ENCODE measurements at regions not wholly inside any gene's neighbourhood (a gene's known extent, or its start where the extent isn't known, plus 50 kb on each side); places are given as distances from the start of the nearest gene placed in this dataset.

DNA sequence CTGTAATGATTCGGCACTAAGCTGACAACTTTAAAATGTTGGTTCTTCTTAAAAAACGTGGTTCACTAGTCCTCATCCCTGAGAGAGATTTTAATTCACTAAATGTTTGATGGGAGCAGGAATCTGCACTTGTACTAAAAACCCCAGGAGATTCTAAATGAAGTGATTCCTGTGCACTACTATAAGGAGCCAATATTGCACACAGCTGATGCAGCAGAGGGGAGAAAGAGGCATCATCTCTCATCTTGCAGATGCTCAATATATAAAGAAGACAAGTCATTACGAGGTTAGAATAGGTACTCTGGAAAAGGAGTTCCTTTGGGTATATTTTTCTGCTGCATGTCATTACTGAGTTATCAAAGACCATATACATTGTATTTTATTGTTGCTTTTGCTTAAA lies 207.6 kb upstream of the RASGEF1B start:
- Histone ChIP-seq H3K9ac (ENCODE audit: control insufficient read depth, extremely low read depth, insufficient read depth, low read length) (no peak overlapping the region), H3K4me3 (ENCODE audit: control insufficient read depth in 2 of 3, extremely low read depth in 1 of 3, insufficient read depth in 2 of 3, low read depth in 1 of 3, low read length in 3 of 3) (no peak overlapping the region), H3K79me2 (ENCODE audit: control insufficient read depth, insufficient read depth, low read length) (no peaks in the 10 kb centered on the region), H2AFZ (ENCODE audit: control insufficient read depth, low read length) (no peak overlapping the region), H3K9me3 (ENCODE audit: control insufficient read depth, low read depth, low read length) (no peaks in the 10 kb centered on the region), H3K36me3 (ENCODE audit: control insufficient read depth in 2 of 2, extremely low read depth in 1 of 2, insufficient read depth in 2 of 2, low read length in 2 of 2) (no peaks in the 10 kb centered on the region), H3K9me1 (ENCODE audit: control insufficient read depth, extremely low read depth, insufficient read depth, low read length) (no peaks in the 10 kb centered on the region), H4K20me1 (ENCODE audit: control insufficient read depth, extremely low read depth, insufficient read depth, low read length) (no peaks in the 10 kb centered on the region), H3K4me1 (ENCODE audit: control insufficient read depth, extremely low read depth, insufficient read depth, low read length) (no peaks in the 10 kb centered on the region), H3K27me3 (ENCODE audit: control insufficient read depth, extremely low read depth, insufficient read depth, low read length) (no peaks in the 10 kb centered on the region), H3K4me2 (ENCODE audit: control insufficient read depth, extremely low read depth, insufficient read depth, low read depth, low read length) (no peak overlapping the region), H3K27ac (ENCODE audit: control insufficient read depth, insufficient read depth, low read length) (no peak overlapping the region)
- DNase-seq (ENCODE audit: low read depth, low spot score) (no peak), FAIRE-seq (no peak)
- no peak for TF ChIP-seq EZH2 (IDR thresholded peaks at IDR 0.05; ENCODE audit: low read length)
- no peak for TF ChIP-seq CTCF (optimal IDR thresholded peaks at IDR 0.05 in 1 of 3, IDR thresholded peaks at IDR 0.05 in 1 of 3, conservative IDR thresholded peaks at IDR 0.05 in 1 of 3; ENCODE audit: extremely low read depth in 1 of 3, insufficient read depth in 2 of 3, low read length in 3 of 3)
- dilution Hi-C loops (cut with MboI; ENCODE audit: extremely low pct_ligation_motif_present, low sequenced_read_pairs): no loop called here

- Histone ChIP-seq H2AFZ (ENCODE audit: control insufficient read depth, low read length) (no peak overlapping the region), H3K4me2 (ENCODE audit: control insufficient read depth, extremely low read depth, insufficient read depth, low read depth, low read length) (no peak overlapping the region), H3K4me1 (ENCODE audit: control insufficient read depth, extremely low read depth, insufficient read depth, low read length) (no peaks in the 10 kb centered on the region), H3K27ac (ENCODE audit: control insufficient read depth, insufficient read depth, low read length) (no peak overlapping the region), H3K9me3 (ENCODE audit: control insufficient read depth, low read depth, low read length) (no peaks in the 10 kb centered on the region), H3K36me3 (ENCODE audit: control insufficient read depth in 2 of 2, extremely low read depth in 1 of 2, insufficient read depth in 2 of 2, low read length in 2 of 2) (no peaks in the 10 kb centered on the region), H3K9ac (ENCODE audit: control insufficient read depth, extremely low read depth, insufficient read depth, low read length) (no peak overlapping the region), H4K20me1 (ENCODE audit: control insufficient read depth, extremely low read depth, insufficient read depth, low read length) (no peaks in the 10 kb centered on the region), H3K4me3 (ENCODE audit: control insufficient read depth in 2 of 3, extremely low read depth in 1 of 3, insufficient read depth in 2 of 3, low read depth in 1 of 3, low read length in 3 of 3) (no peak overlapping the region), H3K9me1 (ENCODE audit: control insufficient read depth, extremely low read depth, insufficient read depth, low read length) (no peaks in the 10 kb centered on the region), H3K27me3 (ENCODE audit: control insufficient read depth, extremely low read depth, insufficient read depth, low read length) (no peaks in the 10 kb centered on the region), H3K79me2 (ENCODE audit: control insufficient read depth, insufficient read depth, low read length) (no peaks in the 10 kb centered on the region)
- TF ChIP-seq CTCF (optimal IDR thresholded peaks at IDR 0.05 in 1 of 3, IDR thresholded peaks at IDR 0.05 in 1 of 3, conservative IDR thresholded peaks at IDR 0.05 in 1 of 3; ENCODE audit: extremely low read depth in 1 of 3, insufficient read depth in 2 of 3, low read length in 3 of 3) (no peak), EZH2 (IDR thresholded peaks at IDR 0.05; ENCODE audit: low read length) (no peak)
- dilution Hi-C loops (cut with MboI; ENCODE audit: extremely low pct_ligation_motif_present, low sequenced_read_pairs): no loop called here
- DNase-seq (ENCODE audit: low read depth, low spot score): no peak
- no peak for FAIRE-seq
These were observed 207.1 kb upstream of the RASGEF1B start for GRCh38 chr4:81678801-81679200.

Measured in keratinocyte (primary cell).